GM12872 (cell line): ENCODE measurements at regions not wholly inside any gene's neighbourhood (a gene's known extent, or its start where the extent isn't known, plus 50 kb on each side); places are given as distances from the start of the nearest gene placed in this dataset.

Source experiments
- CTCF ChIP-seq: IDR thresholded peaks from 3 replicates; pipeline ENCODE4 v1.5.1; 2011; ENCODE audit warnings: low read depth, mild to moderate bottlenecking, low read length, moderate library complexity; ENCODE audit not compliant: insufficient read depth

- TF ChIP-seq CTCF = no peak
Observed at GRCh38 chr10:130749911-130750310, 561.6 kb downstream of the TCERG1L start.

- TF ChIP-seq CTCF = no peak
Observed at GRCh38 chr10:130750441-130750840, 561.1 kb downstream of the TCERG1L start.

GRCh38 chr10:130751106-130751840, 560.2 kb downstream of the TCERG1L start:
- TF ChIP-seq CTCF = no peak

GRCh38 chr10:130751851-130752250, 559.7 kb downstream of the TCERG1L start:
- no peak for TF ChIP-seq CTCF

GRCh38 chr10:130756651-130757050, 554.9 kb downstream of the TCERG1L start:
- no peak for TF ChIP-seq CTCF

GRCh38 chr10:130757271-130757670, 554.2 kb downstream of the TCERG1L start:
- no peak for TF ChIP-seq CTCF

GRCh38 chr10:130757821-130758489, 553.6 kb downstream of the TCERG1L start:
- no peak for TF ChIP-seq CTCF
